ENCODE measurements at regions not wholly inside any gene's neighbourhood (a gene's known extent, or its start where the extent isn't known, plus 50 kb on each side); places are given as distances from the start of the nearest gene placed in this dataset.

- POLR2A ChIA-PET, result no interaction called here
Observed at GRCh38 chr10:131833013-131833412, 67.8 kb upstream of the PPP2R2D start.

More at GRCh38 chr10:131833013-131833412, 67.8 kb upstream of the PPP2R2D start:
- no peaks in the 10 kb centered on the region for H3K36me3 ChIP-seq (ENCODE audit: control insufficient read depth in 2 of 2, insufficient read depth in 2 of 2, low read length in 1 of 2)
- H3K79me2 ChIP-seq (ENCODE audit: control insufficient read depth, insufficient read depth, low read length), result no peaks in the 10 kb centered on the region
- 34% methylated on average over 5 of the region's 5 CpGs for WGBS (ENCODE audit: insufficient coverage, insufficient replicate concordance, low lambda C conversion rate, missing lambda C conversion rate)
- H3K9me3 ChIP-seq (replicated peaks; ENCODE audit: control insufficient read depth, insufficient read depth, low read length), result no peaks in the 10 kb centered on the region; the same call in 2 of the 3 replicates
- FAIRE-seq (no peak), DNase-seq (ENCODE audit: low read depth, low spot score) (no peak), ATAC-seq (no peak)
- no peak overlapping the region for H3K9ac ChIP-seq (ENCODE audit: control insufficient read depth, insufficient read depth, low read length)
- no peak overlapping the region for H2AFZ ChIP-seq (ENCODE audit: control insufficient read depth, low read depth, low read length)
- intact Hi-C loops (cut with micrococcal nuclease; ENCODE audit: unreplicated experiment) (no loop called here), in situ Hi-C loops (cut with MboI) (no loop called here)
- TF ChIP-seq ZNF274 (IDR thresholded peaks at IDR 0.05; ENCODE audit: insufficient read depth, insufficient read length) (no peak), MEF2B (IDR thresholded peaks at IDR 0.05; ENCODE audit: partially characterized antibody, poor library complexity, severe bottlenecking) (no peak), NFIC (IDR thresholded peaks at IDR 0.05; ENCODE audit: low read depth, low read length) (no peak), SIX5 (IDR thresholded peaks at IDR 0.05; ENCODE audit: low read depth, low read length, severe bottlenecking) (no peak), STAT1 (conservative IDR thresholded peaks at IDR 0.05) (no peak), CBX5 (IDR thresholded peaks at IDR 0.05; ENCODE audit: low read depth) (no peak)
- TF ChIP-seq, protein P1, sequence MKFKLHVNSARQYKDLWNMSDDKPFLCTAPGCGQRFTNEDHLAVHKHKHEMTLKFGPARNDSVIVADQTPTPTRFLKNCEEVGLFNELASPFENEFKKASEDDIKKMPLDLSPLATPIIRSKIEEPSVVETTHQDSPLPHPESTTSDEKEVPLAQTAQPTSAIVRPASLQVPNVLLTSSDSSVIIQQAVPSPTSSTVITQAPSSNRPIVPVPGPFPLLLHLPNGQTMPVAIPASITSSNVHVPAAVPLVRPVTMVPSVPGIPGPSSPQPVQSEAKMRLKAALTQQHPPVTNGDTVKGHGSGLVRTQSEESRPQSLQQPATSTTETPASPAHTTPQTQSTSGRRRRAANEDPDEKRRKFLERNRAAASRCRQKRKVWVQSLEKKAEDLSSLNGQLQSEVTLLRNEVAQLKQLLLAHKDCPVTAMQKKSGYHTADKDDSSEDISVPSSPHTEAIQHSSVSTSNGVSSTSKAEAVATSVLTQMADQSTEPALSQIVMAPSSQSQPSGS (IDR thresholded peaks at IDR 0.05; ENCODE audit: low read length), result no peak
- TF ChIP-seq, protein P2, sequence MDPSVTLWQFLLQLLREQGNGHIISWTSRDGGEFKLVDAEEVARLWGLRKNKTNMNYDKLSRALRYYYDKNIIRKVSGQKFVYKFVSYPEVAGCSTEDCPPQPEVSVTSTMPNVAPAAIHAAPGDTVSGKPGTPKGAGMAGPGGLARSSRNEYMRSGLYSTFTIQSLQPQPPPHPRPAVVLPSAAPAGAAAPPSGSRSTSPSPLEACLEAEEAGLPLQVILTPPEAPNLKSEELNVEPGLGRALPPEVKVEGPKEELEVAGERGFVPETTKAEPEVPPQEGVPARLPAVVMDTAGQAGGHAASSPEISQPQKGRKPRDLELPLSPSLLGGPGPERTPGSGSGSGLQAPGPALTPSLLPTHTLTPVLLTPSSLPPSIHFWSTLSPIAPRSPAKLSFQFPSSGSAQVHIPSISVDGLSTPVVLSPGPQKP (IDR thresholded peaks at IDR 0.05; ENCODE audit: low read depth, low read length), result no peak
- ChIA-PET CTCF (no interaction called here), RAD21 (ENCODE audit: unreplicated experiment) (no interaction called here), SMC1A (ENCODE audit: uncharacterized antibody, unreplicated experiment) (no interaction called here)
- no peak overlapping the region for H3K4me2 ChIP-seq (ENCODE audit: control insufficient read depth, insufficient read depth)
- no TSS peak for BruUV-seq (replicated peaks)
- H3K27ac ChIP-seq (ENCODE audit: control insufficient read depth, insufficient read depth), result no peak overlapping the region
- no peaks in the 10 kb centered on the region for H3K4me1 ChIP-seq (ENCODE audit: control insufficient read depth, insufficient read depth, low read length)
- H3K4me3 ChIP-seq, result no peak overlapping the region
- H3K27me3 ChIP-seq (replicated peaks in 1 of 2; ENCODE audit: control insufficient read depth in 2 of 2, insufficient read depth in 2 of 2, low read length in 1 of 2), result no peaks in the 10 kb centered on the region
- H4K20me1 ChIP-seq (ENCODE audit: control insufficient read depth, insufficient read depth), result no peaks in the 10 kb centered on the region
